ENCODE measurements at regions not wholly inside any gene's neighbourhood (a gene's known extent, or its start where the extent isn't known, plus 50 kb on each side); places are given as distances from the start of the nearest gene placed in this dataset.
"Not testable (repeated sequence)": the region's sequence is repeated elsewhere in the genome, so short reads cannot be mapped to it uniquely, and the experiment has no call there.

DNA sequence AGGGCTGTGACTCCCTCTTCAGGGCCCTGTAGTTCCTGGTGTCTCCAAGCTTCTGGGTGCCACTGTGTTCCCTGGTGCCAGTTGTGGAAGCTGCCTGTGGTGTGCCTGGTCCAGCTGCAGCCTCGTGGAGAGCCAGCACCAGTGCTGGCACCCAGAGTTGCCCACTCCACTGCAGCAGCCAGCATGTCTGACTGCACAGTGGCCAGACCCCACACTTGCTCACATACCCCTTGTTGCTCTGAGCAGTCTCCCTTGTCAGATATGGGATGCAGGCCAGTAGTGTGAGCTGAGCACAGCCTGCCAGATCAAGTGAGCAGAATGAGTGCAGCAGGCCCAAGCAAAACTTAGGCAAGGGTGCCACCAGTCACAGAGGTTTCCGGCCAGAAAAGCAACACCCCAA, 108.6 kb downstream of the ZMAT1 start:
- no peak for DNase-seq

DNA sequence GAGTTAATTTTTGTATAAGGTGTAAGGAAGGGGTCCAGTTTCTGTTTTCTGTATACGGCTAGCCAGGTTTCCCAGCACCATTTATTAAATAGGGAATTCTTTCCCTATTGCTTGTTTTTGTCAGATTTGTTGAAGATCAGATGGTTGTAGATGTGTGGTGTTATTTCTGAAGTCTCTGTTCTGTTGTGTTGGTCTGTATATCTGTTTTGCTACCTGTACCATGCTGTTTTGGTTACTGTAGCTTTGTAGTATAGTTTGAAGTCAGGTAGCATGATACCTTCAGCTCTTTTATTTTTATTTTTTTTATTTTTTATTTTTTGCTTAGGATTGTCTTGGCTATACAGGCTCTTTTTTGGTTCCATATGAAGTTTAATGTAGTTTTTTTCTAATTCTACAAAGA, 114.1 kb downstream of the ZMAT1 start:
- not testable (repeated sequence) for DNase-seq

DNA sequence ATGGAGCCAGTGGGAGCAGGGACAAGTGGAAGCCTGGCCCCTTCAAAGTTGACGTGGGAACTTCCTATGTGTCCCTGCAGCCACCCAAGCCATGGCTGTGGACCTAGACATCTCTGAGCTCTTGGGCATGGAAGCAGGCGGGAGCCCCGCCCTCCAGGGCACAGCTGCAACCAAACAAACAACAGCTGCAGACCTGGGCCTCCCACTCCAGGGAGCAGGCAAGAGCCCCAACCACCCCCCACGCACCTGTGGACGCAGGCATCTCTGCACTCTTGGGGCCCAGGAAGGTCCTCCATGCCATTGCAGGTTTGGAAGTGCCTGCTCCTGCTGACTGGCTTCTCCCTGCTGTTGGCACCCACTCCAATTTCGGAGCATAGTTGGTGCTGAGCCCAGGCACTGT, 118.6 kb downstream of the ZMAT1 start:
- no peak for DNase-seq

DNA sequence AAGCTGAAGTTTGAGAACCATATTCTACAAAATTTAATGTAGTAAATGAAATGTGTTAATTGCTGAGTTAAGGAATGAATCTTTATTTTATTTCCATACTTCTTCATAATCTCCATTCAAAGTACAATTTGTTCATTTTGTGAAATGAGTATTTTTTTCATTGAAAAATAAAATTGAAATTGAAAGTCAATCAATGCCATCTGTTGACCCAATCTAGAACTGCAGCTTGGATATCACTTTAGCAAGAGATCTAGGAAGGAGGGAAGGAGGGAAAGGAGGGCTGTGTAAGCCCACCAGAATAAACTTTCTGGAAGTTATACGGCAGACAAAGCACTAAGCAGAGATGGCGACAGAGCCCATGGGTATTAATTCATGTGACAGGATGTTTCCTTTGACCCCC, 128.4 kb downstream of the ZMAT1 start:
- DNase-seq: peak; percentile 1

DNA sequence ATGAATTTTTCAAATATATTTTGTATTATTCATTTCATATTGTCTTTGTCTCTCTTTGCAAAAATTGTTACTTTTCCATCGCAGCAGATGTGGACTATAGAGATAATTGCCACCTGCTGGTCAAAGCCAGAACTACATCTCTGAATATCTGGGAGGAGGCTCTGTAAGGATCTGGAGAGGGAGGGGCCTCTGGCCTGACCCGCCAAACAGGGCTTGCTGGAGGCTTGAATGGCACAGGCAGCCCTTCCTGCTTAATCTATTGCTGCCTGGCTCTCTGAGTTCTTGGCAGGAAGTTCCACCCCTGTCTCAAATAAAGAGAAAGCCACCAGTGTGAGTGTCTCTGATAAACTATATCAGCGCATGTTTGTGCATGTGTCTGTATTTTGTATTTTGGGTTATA, 132.4 kb downstream of the ZMAT1 start:
- peak; percentile 58 for DNase-seq

DNA sequence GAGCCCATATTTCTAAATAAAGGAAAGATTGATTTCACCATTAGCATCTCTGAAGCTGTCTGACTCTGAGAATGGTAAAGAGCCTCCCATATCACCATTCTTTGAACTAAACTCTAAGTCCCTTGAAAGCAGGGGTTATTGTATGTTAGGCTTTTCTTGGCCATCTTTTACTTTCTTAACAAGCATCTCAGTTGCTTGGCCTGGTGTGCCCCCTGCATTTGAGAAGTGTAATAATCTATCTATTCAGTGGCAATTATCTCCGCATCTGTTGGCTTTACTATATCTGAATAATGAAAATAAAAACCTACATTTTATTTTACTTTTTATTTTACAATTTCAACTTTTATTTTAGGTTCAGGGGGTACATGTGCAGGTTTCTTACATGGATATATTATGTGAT, 128.3 kb upstream of the ARMCX2 start:
- DNase-seq: no peak

DNA sequence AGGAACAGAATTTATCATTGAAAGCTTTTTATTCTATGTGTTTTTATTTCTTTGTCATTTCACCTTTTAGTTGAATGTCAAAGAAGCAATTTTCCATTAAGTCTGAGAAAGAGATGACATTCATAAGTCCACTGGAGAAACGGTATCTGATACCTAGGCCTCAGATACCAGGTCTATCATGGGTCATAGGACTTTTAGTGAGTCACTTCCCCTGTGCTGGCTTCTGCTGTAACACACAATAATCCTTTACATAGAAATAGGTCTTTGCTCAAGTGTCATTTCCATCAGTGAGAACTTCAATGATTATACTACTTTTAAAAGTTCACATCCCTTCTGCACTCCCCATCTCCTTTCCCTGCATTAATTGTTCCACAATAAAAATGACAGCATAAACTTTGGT, 125.5 kb upstream of the ARMCX2 start:
- DNase-seq: no peak

DNA sequence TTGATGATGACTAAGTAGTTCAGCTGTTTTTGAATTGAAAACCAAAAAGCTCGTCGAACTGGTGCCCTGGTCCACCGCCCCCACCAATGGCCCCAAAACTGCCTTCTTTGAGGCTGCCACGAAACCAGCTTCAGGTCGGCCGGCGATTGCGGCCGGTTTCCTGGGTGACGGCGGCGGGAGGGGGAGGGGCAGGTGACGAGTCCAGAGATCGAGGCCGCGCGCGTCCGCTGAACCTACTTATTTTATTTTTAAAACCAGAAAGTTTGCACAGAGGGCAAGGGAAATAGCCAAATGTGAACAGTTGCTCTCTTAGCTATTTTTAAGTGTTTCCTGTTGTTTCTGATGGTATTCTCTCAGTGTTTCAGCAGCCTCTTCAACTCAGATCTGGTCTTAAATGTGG, 120.8 kb upstream of the ARMCX2 start:
- DNase-seq: not testable (repeated sequence)

DNA sequence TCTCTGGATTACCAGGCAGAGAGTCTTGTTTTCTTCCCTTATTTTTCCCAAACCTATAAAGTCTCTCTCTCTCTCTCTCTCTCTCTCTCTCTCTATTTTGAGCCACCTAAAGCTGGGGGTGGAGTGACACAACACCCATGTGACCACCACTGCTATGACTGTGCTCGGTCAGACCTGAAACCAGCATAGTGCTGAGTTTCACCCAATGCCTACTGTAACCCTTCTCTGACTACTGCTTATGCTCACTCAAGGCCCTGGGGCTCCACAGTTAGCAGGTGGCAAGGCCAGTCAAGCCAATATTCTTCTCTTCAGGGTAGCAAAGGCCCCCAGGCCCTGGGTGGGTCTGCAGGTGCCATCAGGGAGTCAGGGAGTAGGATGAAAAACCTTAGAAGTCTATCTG, 114.7 kb upstream of the ARMCX2 start:
- no peak for DNase-seq

DNA sequence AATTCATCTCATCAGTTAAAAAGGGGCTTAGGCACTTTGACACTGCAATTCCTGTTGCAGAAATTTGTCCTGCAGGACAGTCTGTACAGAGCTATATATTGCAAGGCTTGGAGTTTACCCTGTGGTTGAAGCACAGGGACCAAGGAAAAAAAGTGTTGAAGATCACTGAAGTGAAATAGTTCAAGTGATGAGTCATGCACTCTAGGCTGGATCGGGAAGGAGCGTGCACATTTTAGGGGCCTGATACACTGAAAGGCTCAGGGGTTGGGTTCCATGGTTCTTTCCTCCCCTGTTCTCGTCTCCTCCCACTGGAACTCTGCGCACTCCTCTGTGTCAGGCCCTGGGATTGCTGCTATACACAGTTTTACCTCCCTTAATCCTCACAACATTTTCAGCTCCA, 104.9 kb upstream of the ARMCX2 start:
- DNase-seq: no peak

DNA sequence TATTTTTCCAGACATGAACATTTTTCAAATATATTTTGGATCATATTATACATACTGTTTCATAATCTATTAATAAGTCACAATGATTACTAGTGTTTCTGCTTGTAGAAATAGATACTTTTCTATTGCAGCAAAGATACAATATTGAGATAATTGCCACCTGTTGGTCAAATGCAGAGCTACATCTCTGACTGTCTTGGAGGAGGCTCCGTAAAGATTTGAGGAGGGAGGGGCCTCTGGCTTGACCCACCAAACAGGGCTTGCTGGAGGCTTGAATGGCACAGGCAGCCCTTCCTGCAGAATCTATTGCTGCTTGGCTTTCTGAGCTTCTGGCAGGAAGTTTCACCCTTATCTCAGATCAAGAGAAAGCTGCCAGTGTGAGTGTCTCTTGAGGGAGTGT, 99.3 kb upstream of the ARMCX2 start:
- DNase-seq: no peak

DNA sequence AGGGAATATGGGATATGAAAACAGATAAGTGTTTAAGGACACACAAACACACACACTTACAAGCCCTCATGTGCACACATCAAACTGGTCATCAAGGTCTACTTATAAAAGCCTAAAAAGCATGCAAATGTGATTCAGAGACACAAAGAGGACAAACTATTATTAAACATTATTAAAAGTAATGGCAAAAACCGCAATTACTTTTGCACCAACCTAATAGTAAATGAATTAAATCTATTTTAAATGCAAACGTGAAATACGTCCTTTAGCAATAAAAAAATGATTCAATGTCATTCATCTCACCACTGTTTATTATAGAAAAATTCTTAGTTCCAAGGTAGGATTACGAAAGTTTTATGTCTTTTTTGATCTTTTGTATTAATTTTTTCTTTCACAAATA, 91.1 kb upstream of the ARMCX2 start:
- DNase-seq: no peak

DNA sequence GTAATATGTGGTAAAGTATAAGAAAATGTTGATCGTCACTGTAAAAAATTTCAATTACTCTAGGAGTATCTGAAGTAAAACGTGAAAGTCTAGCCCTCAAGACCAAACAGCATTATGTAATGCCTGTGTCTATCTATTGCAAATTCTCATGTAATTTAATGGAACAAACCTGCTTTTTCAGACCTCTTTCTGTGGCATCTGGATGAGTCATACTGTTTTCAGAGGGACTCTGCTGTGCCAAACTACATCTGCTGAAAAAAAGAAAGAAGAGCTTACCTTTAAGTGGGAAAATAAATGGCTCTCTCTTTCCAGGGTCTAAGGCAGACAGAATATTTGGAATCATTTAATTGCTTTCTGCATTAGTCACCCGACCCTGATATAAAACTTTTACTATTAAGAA, 89.8 kb upstream of the ARMCX2 start:
- DNase-seq: no peak

DNA sequence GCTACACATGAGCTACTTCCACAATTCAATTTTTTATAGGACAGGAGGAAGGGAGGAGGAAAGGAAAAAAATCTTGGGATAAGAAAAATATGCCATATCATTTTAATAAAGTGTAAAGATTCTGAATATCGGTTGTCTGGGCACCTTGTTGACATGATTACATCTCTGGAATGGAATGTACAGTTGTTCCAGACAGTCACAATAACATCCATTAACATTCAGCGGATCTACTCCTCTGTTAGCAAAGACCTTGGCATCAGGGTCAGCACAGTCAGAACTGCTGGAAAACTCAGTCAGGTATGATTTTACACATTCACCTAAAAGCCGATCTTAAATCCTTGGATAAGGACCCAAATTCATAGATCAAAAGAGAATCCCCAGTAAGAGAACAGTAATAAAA, 85.4 kb upstream of the ARMCX2 start:
- DNase-seq: no peak

DNA sequence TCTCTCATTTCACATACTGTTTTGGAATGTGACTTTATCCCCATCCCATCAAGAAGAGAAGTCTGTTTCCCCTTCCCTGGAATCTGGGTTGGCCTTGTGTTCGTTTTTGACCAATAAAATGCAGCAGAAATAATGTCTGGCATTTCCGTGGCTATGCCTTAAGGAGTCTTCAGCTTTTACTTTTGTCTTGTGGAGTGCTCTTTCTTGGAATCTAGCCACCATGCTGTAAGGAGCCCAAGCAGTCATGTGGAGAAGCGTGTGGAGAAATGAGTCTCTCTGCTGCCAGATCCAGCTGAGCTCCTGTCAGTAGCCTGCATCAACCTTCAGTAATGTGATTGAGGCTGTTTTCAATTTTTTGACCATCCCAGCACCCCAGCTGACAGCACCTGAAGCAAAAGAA, 84.4 kb upstream of the ARMCX2 start:
- DNase-seq: no peak

DNA sequence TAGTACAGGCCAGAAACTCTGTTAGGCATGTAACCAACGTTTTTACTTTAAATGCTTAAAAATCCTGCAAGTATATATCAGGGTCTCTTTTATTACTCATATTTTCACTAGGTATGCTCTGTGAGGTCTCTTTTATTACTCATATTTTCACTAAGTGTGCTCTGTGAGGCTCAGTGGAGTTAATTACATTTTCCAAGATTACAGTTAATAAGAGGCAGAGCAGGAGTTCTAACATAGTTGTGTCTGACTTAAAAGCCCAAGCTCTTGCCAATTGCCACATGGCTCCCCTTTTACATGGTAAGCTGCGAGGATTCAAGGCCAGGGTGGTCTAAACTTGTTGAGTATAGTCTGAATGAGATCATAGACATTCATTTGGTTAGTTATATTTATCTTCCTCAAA, 81.0 kb upstream of the ARMCX2 start:
- no peak for DNase-seq

DNA sequence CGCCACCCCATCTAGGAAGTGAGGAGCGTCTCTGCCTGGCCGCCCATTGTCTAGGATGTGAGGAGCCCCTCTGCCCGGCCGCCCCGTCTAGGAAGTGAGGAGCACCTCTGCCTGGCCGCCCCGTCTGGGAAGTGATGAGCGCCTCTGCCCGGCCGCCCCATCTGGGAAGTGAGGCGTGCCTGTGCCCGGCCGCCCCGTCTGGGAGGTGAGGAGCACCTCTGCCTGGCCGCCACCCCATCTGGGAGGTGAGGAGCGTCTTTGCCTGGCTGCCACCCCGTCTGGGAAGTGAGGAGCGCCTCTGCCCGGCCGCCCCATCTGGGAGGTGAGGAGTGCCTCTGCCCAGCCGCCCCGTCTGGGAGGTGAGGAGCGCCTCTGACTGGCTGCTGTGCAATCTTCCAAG, 79.2 kb upstream of the ARMCX2 start:
- DNase-seq: not testable (repeated sequence)

DNA sequence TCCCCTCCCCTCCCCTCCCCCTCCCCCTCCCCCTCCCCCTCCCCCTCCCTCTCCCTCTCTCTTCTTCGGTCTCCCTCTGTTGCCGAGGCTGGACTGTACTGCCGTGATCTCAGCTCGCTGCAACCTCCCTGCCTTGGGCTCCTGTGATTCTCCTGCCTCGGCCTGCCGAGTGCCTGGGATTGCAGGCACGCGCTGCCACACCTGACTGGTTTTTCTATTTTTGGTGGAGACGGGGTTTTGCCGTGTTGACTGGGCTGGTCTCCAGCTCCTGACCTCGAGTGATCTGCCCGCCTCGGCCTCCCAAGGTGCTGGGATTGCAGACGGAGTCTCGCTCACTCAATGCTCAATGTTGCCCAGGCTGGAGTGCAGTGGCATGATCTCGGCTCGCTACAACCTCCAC, 78.8 kb upstream of the ARMCX2 start:
- not testable (repeated sequence) for DNase-seq

DNA sequence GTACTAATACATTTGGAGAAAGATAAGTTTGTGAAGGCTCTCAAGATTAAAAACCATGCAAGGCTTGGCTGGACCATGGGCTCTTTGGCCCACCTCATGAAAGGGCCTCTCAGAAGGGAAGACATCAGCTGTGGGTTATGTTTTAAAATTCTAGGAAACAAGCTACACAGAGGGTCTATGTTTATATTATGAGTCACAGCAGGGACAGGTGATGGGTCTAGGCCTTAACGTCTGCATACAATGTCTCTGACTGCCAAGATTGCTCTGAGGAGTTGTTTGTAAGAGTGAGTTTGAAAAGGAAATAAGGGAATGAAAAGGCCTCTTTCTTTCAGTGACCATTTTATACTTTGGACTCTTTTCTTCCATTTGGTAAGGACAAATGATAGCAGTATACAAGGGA, 77.0 kb upstream of the ARMCX2 start:
- no peak for DNase-seq

DNA sequence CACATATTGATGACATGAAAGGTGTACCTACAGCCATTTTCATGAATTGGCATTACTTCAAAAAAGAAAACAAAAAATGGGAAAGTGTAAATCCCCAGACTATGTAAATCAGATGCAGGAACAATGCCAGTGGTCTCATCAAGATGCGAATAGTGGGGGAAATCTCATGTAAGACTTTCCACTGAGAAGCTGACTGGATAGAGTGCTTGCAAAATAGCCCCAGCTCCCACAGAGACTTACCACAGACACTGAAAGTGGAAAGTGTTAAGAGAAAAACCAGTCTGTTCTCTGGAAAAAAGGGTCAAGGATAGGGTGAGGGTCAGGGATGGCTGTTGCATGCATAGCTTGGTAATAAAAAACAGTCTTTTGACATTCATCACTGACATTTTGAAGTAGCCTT, 73.2 kb upstream of the ARMCX2 start:
- no peak for DNase-seq

DNA sequence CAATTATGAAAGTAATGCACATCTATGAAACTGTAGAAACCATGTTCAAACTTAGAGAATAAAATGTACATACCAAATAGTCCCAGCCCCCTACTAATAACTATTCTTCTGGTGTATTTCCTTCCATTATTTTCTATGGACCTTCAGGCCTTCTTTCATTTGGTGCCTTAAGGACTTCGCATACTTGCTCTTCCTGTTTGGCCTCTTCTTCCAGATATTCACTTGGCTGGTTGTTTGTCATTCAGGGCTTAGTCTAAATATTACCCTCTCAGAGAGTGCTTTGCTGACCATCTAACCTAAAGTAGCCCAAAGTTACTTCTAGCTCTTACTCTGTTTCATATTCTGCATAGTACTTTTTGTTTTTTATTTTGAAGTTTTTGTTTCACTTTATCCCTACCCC, 70.3 kb upstream of the ARMCX2 start:
- no peak for DNase-seq

Data from NCI-H748 treated with DMSO at 0.1 percent for 48 hours (cell line).